ENCODE measurements at regions not wholly inside any gene's neighbourhood (a gene's known extent, or its start where the extent isn't known, plus 50 kb on each side); places are given as distances from the start of the nearest gene placed in this dataset.

DNA sequence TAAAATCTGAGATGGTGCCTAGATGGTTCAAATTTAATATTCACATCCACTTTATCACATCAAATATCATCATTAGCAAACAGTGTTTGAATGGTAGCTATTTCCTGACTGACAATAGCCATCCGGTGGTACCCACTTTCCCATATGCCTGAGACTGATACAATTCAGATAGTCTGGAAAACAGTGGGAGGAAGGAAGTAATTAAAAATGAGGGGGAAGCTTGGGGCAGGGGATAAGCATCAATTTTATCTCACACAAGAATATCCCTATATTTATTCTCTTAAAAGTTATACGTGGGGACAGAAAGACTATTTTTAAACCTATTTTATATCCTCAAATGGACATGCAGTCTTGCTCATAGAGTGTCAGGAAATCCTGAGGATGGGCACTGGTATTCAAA lies 122.5 kb upstream of the GAP43 start:
- DNase-seq (no peak), ATAC-seq (no peak)
- ChIA-PET CTCF (no interaction called here), POLR2A (no interaction called here)
- intact Hi-C loops (cut with micrococcal nuclease): no loop called here
- Mint-ChIP-seq H3K4me1 (ENCODE audit: low read depth) (no peaks in the 10 kb centered on the region), H3K27me3 (peaks cover 7% of the 10 kb centered on the region), H3K4me3 (no peak overlapping the region), H3K9me3 (no peaks in the 10 kb centered on the region), H3K27ac (no peak overlapping the region), H3K36me3 (ENCODE audit: low read depth) (no peaks in the 10 kb centered on the region)
- TF ChIP-seq, protein P1, sequence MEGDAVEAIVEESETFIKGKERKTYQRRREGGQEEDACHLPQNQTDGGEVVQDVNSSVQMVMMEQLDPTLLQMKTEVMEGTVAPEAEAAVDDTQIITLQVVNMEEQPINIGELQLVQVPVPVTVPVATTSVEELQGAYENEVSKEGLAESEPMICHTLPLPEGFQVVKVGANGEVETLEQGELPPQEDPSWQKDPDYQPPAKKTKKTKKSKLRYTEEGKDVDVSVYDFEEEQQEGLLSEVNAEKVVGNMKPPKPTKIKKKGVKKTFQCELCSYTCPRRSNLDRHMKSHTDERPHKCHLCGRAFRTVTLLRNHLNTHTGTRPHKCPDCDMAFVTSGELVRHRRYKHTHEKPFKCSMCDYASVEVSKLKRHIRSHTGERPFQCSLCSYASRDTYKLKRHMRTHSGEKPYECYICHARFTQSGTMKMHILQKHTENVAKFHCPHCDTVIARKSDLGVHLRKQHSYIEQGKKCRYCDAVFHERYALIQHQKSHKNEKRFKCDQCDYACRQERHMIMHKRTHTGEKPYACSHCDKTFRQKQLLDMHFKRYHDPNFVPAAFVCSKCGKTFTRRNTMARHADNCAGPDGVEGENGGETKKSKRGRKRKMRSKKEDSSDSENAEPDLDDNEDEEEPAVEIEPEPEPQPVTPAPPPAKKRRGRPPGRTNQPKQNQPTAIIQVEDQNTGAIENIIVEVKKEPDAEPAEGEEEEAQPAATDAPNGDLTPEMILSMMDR (IDR thresholded peaks at IDR 0.05): no peak

DNA sequence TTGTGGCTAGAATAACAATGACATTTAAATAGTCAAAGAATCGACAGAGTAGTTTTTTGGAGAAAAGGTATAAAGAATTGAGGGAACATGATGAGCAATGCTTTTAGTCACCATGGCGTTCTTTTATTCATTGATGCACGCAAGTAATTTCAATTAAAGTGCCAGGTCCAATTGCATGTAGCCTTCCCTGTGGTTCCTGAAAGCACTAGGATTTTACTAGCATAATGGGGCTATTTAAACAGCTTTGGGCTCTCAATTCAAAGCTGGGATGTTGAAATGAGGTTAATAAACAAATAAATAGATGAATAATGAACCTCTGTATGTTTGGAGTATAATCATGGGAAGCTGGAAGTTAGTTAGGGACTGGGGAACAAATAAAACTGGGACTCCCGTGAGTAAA lies 121.2 kb upstream of the GAP43 start:
- intact Hi-C loops (cut with micrococcal nuclease): no loop called here
- Mint-ChIP-seq H3K9me3 (no peaks in the 10 kb centered on the region), H3K27ac (no peak overlapping the region), H3K27me3 (peaks cover 6% of the 10 kb centered on the region), H3K4me1 (ENCODE audit: low read depth) (no peaks in the 10 kb centered on the region), H3K36me3 (ENCODE audit: low read depth) (no peaks in the 10 kb centered on the region), H3K4me3 (no peak overlapping the region)
- ATAC-seq (no peak), DNase-seq (no peak)
- TF ChIP-seq, protein P1 (IDR thresholded peaks at IDR 0.05): no peak
- CTCF ChIA-PET: interaction anchor here (0.7 kb wide), 1 partner anchor 8 kb away, joined by 4 read pairs; no protein-coding TSS in a partner anchor
- POLR2A ChIA-PET: no interaction called here

DNA sequence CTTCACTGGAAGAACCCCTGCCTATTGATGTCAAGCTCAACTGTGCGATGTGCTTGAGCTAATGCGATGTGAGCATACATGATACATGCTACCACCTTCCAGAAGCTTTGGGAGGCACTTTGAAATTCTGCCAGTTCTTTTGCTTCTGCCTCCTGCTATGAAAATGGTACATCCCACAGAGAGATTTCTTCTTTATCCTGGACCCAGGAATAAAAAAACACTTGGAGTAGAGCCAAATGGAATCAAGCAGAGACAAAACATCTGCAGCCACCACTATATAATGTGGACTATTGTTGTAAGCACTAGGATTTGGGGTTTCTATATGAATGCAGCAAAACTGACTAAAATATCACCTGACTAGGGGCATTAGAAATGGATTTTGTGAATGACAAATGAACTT lies 119.9 kb upstream of the GAP43 start:
- CTCF ChIA-PET: interaction anchor here (1.4 kb wide), 1 partner anchor 13 kb away, joined by 3 read pairs; no protein-coding TSS in a partner anchor
- no peak overlapping the region for H3K4me3 Mint-ChIP-seq
- TF ChIP-seq, protein P1 (IDR thresholded peaks at IDR 0.05): no peak
- no peaks in the 10 kb centered on the region for H3K36me3 Mint-ChIP-seq (ENCODE audit: low read depth)
- no peak overlapping the region for H3K27ac Mint-ChIP-seq
- no peaks in the 10 kb centered on the region for H3K9me3 Mint-ChIP-seq
- intact Hi-C loops (cut with micrococcal nuclease): no loop called here
- ATAC-seq: no peak
- peaks cover 6% of the 10 kb centered on the region for H3K27me3 Mint-ChIP-seq
- H3K4me1 Mint-ChIP-seq (ENCODE audit: low read depth): no peaks in the 10 kb centered on the region
- POLR2A ChIA-PET: no interaction called here
- no peak for DNase-seq

DNA sequence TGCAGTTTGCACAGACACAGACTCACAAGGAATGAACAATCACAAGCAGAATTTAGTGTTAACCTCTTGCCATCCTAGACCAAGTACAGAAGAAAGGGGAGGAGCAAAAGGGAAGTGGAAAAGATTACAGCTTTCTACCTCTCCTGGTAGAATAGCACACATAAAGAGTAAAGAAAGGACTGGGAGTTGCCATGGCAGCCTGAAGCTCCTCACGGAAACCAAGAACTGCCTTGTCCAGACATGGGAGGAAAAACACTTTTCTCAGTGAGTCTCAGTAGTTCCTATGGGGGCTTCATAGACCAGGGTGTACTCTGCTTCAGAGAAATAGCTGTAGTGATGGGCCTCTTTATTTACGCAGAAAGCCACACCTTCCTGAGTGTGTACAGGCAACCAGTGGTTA lies 114.7 kb upstream of the GAP43 start:
- H3K9me3 Mint-ChIP-seq: no peaks in the 10 kb centered on the region
- TF ChIP-seq, protein P1 (IDR thresholded peaks at IDR 0.05): no peak
- H3K36me3 Mint-ChIP-seq (ENCODE audit: low read depth): no peaks in the 10 kb centered on the region
- intact Hi-C loops (cut with micrococcal nuclease): no loop called here
- H3K4me1 Mint-ChIP-seq (ENCODE audit: low read depth): peaks cover 12% of the 10 kb centered on the region
- POLR2A ChIA-PET: no interaction called here
- no peak for ATAC-seq
- peaks cover 38% of the 10 kb centered on the region for H3K27me3 Mint-ChIP-seq
- CTCF ChIA-PET: interaction anchor here (0.8 kb wide), 1 partner anchor 22 kb away, joined by 3 read pairs; no protein-coding TSS in a partner anchor
- no peak overlapping the region for H3K4me3 Mint-ChIP-seq
- no peak for DNase-seq
- H3K27ac Mint-ChIP-seq: no peak overlapping the region

DNA sequence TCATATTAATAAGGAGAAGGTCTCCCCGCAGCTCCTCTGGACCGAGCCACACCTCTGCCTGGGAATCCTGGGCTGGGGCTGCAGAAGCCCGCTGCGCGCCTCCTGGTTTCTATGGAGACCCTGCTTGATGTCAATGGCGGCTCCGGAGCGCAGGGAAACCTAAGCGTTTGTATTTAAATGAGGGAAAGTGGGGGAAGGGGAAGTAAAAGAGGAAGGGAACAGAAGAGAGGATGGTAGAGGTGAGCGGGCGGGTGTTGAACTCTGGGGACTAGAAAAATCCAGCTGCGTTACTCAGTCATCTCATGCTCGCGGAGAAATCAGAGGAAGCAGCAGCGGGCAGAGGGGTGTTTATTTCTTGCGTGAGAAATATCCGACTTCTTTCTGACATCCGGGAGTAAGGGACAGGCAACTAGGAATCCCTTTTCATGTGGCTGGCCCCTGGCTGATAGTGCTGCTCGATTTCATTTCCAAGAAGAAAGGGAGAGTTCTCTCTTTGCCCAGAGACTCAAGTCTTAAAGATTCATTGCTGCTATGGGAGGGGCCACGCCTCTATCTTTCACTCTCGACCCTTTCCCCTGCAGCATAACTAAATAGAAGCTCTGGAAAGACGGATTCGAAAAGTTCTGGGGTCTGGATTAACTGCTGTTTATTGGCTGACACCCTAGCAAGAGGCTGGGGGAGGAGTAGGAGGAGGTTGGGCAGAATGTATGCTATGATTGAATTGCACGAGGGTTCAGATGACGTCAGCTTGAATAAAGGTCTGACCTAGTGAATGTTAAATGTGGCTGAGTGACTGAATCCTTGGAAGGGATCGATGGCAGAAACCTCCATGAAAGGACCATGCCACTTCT lies 110.5 kb upstream of the GAP43 start:
- DNase-seq (peak; percentile 22), ATAC-seq (peak; percentile 73)
- Mint-ChIP-seq H3K27me3 (peaks cover 42% of the 10 kb centered on the region), H3K36me3 (ENCODE audit: low read depth) (no peaks in the 10 kb centered on the region), H3K4me3 (peak overlapping the region; percentile 77), H3K4me1 (ENCODE audit: low read depth) (peaks cover 17% of the 10 kb centered on the region), H3K9me3 (no peaks in the 10 kb centered on the region), H3K27ac (no peak overlapping the region)
- intact Hi-C loops (cut with micrococcal nuclease): no loop called here
- TF ChIP-seq, protein P1 (IDR thresholded peaks at IDR 0.05): no peak
- CTCF ChIA-PET: no interaction called here
- POLR2A ChIA-PET: interaction anchor here (0.6 kb wide), 1 partner anchor 83 kb away, joined by 3 read pairs; no protein-coding TSS in a partner anchor
